Right atrium auricular region (tissue), 2 donors: ENCODE measurements at regions not wholly inside any gene's neighbourhood (a gene's known extent, or its start where the extent isn't known, plus 50 kb on each side); places are given as distances from the start of the nearest gene placed in this dataset.

Experiments
- DNase-seq: peaks from one replicate; pipeline ENCODE4 v3.0.0-alpha.2; 2019; ENCODE audit warnings: low spot score
- H3K27ac ChIP-seq, 2 donors: fragments of 200-600 bp; sonication (generic); 1 replicate in 1 of 2; 2 replicates in 1 of 2; pipeline ENCODE4 v1.5.1; 2016 to 2019
- H3K27me3 ChIP-seq, 2 donors: fragments of 200-600 bp; sonication (generic); one replicate each; pipeline versions ENCODE4 v1.5.1 to v1.6.0; 2017 to 2019
- H3K36me3 ChIP-seq: fragments of 200-600 bp; sonication (generic); one replicate; pipeline ENCODE4 v1.5.1; 2016
- H3K4me1 ChIP-seq, 2 donors: fragments of 200-600 bp; sonication (generic); one replicate each; pipeline versions ENCODE4 v1.5.1 to v1.6.0; 2017 to 2019
- H3K4me3 ChIP-seq, 2 donors: fragments of 200-600 bp; sonication (generic); 1 replicate in 1 of 2; 2 replicates in 1 of 2; pipeline ENCODE4 v1.5.1; 2017 to 2019; ENCODE audit warnings: mild to moderate bottlenecking in 1 of 2, moderate library complexity in 1 of 2
- H3K9me3 ChIP-seq, 2 donors: fragments of 200-600 bp; sonication (generic); one replicate each; pipeline ENCODE4 v1.5.1; 2019
- TF ChIP-seq, protein P1 (sequence below), 2 donors: fragments of 200-600 bp; sonication (generic); IDR thresholded peaks; one replicate each; pipeline ENCODE4 v1.5.1; 2019; ENCODE audit warnings: antibody characterized with exemption in 2 of 2

- TF ChIP-seq, protein P1, sequence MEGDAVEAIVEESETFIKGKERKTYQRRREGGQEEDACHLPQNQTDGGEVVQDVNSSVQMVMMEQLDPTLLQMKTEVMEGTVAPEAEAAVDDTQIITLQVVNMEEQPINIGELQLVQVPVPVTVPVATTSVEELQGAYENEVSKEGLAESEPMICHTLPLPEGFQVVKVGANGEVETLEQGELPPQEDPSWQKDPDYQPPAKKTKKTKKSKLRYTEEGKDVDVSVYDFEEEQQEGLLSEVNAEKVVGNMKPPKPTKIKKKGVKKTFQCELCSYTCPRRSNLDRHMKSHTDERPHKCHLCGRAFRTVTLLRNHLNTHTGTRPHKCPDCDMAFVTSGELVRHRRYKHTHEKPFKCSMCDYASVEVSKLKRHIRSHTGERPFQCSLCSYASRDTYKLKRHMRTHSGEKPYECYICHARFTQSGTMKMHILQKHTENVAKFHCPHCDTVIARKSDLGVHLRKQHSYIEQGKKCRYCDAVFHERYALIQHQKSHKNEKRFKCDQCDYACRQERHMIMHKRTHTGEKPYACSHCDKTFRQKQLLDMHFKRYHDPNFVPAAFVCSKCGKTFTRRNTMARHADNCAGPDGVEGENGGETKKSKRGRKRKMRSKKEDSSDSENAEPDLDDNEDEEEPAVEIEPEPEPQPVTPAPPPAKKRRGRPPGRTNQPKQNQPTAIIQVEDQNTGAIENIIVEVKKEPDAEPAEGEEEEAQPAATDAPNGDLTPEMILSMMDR (IDR thresholded peaks at IDR 0.05), result no peak
- H3K36me3 ChIP-seq, result no peaks in the 10 kb centered on the region
- H3K9me3 ChIP-seq, result no peaks in the 10 kb centered on the region
- no peak overlapping the region for H3K27ac ChIP-seq
- DNase-seq, result peak; percentile 80
- no peak overlapping the region for H3K4me3 ChIP-seq
- no peaks in the 10 kb centered on the region for H3K27me3 ChIP-seq
- H3K4me1 ChIP-seq, result peaks cover 0 to 6% of the 10 kb centered on the region in 2 donors
These were observed 70.3 kb downstream of the IRX3 start for GRCh38 chr16:54216268-54216667.

- Histone ChIP-seq H3K9me3 (no peaks in the 10 kb centered on the region), H3K36me3 (no peaks in the 10 kb centered on the region), H3K27me3 (no peaks in the 10 kb centered on the region), H3K27ac (no peak overlapping the region), H3K4me3 (no peak overlapping the region), H3K4me1 (peaks cover 0 to 6% of the 10 kb centered on the region in 2 donors)
- TF ChIP-seq, protein P1 (IDR thresholded peaks at IDR 0.05), result no peak
- DNase-seq, result no peak
These were observed 71.1 kb downstream of the IRX3 start for GRCh38 chr16:54215471-54215870.

GRCh38 chr16:54213322-54213721, 73.3 kb downstream of the IRX3 start:
- Histone ChIP-seq H3K36me3 (no peaks in the 10 kb centered on the region), H3K9me3 (no peaks in the 10 kb centered on the region), H3K27me3 (no peaks in the 10 kb centered on the region), H3K4me1 (peaks cover 0 to 6% of the 10 kb centered on the region in 2 donors), H3K27ac (no peak overlapping the region), H3K4me3 (no peak overlapping the region)
- TF ChIP-seq, protein P1 (IDR thresholded peaks at IDR 0.05), result no peak
- no peak for DNase-seq

GRCh38 chr16:54212893-54213292, 73.7 kb downstream of the IRX3 start:
- DNase-seq, result no peak
- H3K36me3 ChIP-seq, result no peaks in the 10 kb centered on the region
- no peak overlapping the region for H3K27ac ChIP-seq
- H3K27me3 ChIP-seq, result no peaks in the 10 kb centered on the region
- TF ChIP-seq, protein P1 (IDR thresholded peaks at IDR 0.05), result no peak
- peaks cover 0 to 6% of the 10 kb centered on the region in 2 donors for H3K4me1 ChIP-seq
- H3K9me3 ChIP-seq, result no peaks in the 10 kb centered on the region
- H3K4me3 ChIP-seq, result no peak overlapping the region

GRCh38 chr16:54211203-54211602, 75.4 kb downstream of the IRX3 start:
- H3K9me3 ChIP-seq, result no peaks in the 10 kb centered on the region
- H3K4me3 ChIP-seq, result no peak overlapping the region
- no peaks in the 10 kb centered on the region for H3K27me3 ChIP-seq
- H3K36me3 ChIP-seq, result no peaks in the 10 kb centered on the region
- H3K27ac ChIP-seq, result no peak overlapping the region
- no peak for DNase-seq
- TF ChIP-seq, protein P1 (IDR thresholded peaks at IDR 0.05), result no peak
- peaks cover 0 to 6% of the 10 kb centered on the region in 2 donors for H3K4me1 ChIP-seq

- Histone ChIP-seq H3K27me3 (no peaks in the 10 kb centered on the region), H3K27ac (no peak overlapping the region), H3K36me3 (no peaks in the 10 kb centered on the region), H3K4me1 (peaks cover 0 to 2% of the 10 kb centered on the region in 2 donors), H3K4me3 (no peak overlapping the region), H3K9me3 (no peaks in the 10 kb centered on the region)
- no peak for DNase-seq
- TF ChIP-seq, protein P1 (IDR thresholded peaks at IDR 0.05), result no peak
These were observed 76.0 kb downstream of the IRX3 start for GRCh38 chr16:54210452-54211125.
